ENCODE measurements at regions not wholly inside any gene's neighbourhood (a gene's known extent, or its start where the extent isn't known, plus 50 kb on each side); places are given as distances from the start of the nearest gene placed in this dataset.

GRCh38 chrX:42022158-42022557 is 98.8 kb upstream of the CASK start:
- TF ChIP-seq EZH2 (IDR thresholded peaks at IDR 0.05; ENCODE audit: insufficient read depth, poor library complexity, severe bottlenecking): no peak
- no peak for TF ChIP-seq EZH2phosphoT487 (IDR thresholded peaks at IDR 0.05; ENCODE audit: insufficient read depth, low read depth)

Measured in GM23248 (cell line).